IPS-NIHi7 (cell line): ENCODE measurements at regions not wholly inside any gene's neighbourhood (a gene's known extent, or its start where the extent isn't known, plus 50 kb on each side); places are given as distances from the start of the nearest gene placed in this dataset.
"Not testable (repeated sequence)": the region's sequence is repeated elsewhere in the genome, so short reads cannot be mapped to it uniquely, and the experiment has no call there.

Source experiments
- DNase-seq: peaks from one replicate; pipeline ENCODE4 v3.0.0; 2012; ENCODE audit warnings: mixed read lengths; ENCODE audit errors: extremely low spot score

DNA sequence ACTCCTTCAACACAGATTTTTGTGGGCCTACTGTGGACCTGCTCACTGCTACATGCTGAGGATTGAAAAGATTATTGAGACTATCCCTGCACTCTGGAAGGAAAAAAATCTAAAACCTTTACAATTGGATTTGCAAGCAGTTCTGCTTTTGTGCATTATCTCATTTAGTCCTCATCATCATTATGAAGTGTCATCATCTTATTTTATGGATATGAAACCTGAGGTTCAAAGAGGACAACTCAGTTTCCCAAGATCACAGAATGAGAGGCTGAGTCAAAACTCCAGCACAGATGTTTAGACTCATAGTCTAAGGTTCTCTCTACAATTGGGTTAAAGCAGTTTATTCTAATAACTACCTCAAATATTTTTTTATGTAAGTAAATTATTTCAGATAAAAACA is 160.2 kb upstream of the MARCKS start:
- DNase-seq: no peak

DNA sequence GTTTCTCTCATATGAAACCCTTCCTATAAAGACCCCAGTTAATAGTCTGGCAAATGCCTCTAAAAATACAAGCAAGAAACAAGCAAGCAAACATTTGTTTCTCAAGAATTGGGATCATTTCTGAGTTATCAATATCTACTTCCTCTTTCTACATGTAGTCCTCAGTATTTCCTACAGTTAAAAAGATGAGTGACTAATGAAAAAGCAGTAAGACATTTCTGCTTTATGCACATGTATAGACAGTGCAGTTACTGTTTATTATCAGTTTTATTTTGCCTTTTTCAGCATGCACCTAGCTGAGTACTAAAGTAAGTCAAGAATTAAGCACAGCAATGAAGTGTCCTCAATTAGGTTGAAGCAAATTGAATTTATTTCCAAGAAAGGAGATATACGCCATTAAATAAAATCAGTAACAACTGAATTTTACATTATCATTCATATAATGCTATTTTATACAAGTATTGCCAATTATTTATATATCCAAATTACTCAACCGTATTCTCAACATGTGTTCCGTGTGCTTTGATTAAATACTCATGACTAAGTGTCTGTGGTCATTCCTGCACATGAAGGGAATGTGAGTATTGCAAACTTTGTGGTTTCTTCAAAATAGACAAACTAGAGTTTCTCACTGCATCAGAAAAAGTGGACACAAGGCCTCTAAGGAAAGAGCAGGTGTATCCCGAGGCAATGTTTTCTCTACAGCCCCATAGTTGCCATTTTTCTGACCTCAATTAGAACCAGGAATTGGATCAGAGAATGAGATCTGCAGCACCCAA is 159.3 kb upstream of the MARCKS start:
- no peak for DNase-seq

DNA sequence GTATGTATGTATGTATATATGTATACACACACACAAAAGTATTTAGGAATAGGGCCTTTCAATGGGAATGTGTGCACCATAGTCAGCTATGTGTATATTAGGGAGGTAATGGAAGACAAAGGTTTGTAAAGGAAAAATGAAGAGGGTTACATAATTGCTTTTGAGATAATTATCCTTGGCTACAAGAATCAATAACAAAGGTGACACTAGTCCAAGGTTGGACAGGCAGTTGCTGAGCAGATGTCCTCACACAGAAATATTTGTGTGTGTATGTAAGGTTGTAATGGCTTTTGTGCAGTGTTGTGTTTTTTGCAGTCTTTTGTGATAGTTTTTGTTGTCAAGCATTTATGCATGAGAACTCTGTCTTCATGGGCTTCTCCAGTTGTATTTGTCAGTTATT is 157.9 kb upstream of the MARCKS start:
- no peak for DNase-seq

DNA sequence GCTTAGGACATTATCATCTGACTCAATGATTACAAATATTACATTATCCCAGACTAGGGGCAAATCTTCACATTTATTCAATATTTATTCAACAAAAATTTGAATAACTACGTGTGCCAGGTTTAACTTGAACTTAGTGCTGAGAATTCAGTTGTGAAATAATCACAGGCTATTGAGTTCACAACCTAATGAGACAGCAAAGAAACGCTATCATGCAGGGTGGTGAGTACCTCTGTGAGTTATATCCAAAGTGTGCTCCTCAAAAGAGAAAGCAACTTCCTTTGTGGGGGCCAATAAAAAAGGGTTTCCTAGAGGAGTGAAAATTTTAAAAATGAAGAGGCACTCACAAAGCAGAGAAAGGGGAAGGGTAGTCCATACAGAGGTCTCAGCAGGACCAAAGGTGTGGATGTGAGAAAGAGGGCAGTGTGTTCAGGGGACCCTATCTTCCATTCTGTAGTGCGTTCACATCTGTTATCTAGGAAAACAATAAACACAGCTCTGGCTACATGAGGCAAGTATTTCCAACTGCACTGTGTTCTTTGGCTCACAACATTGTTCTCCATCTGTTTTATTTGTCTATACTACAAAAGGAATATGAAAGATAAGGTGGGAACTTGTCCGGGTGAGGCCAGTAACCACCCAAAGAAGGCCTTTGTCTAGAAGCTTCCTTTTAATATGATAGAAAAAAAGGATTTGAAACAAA is 155.4 kb upstream of the MARCKS start:
- DNase-seq: no peak

DNA sequence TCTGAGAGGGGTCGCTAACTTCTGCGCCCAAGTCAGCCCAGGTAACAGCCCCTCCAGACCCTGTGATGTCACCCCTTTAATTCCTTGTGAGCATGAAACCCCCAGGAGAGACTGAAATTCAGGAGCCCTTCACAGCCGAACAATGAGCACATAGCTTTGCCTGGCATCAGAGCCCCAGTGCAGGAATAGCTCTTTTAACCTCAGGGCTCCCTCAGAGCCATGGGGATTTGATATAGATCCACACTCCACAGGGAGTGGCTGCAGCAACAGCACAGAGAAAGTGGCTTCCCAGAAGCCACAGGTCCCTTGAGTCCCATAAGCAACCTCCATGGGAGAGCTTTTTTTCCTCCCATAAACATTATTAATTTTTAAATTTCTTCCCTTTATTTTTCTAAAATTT is 150.0 kb upstream of the MARCKS start:
- DNase-seq: no peak

DNA sequence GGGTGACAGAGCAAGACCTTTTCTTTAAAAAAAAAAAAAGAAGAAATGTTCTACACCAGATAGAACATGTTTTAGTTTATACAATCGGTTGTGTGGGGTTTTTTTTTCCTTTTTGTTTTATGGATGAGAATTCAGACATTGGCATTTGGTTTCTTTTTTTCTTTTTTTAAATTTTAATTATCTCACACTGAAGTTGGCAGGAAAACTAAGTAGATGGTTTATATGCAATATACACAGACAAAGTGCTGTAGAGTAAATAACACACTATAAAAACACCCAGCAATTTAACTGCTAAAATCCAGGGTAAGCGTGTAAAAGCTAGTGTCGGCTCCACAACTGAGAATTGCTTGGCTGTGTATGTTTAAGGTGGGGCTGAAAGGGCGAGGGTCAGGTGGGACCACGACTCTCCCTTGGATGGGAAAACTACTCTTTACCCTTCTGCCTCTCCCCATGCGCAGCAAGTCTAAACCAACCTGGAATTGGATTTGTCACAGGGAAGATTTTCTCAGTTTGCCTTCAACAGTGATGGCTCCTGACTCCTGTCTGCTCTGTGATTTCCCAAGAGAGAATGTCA is 147.1 kb upstream of the MARCKS start:
- DNase-seq: no peak

DNA sequence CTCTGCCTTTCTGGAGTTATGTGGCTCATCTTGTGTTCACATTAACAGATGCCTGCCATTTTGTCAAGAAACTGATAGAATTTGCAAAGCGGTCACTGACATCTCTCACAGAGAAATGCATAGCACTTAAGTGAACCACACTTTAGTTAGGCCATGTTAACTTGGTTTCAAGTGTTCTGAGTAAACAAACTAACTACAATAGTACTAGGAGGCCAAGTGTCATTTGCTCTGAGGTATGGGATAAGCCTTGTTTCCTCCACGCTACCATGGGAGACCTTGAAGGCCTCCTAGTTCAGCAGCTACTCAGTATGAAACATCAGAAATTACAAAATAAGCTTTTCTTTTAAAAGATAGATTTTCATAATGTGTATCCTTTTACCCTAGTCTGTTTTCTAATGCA is 143.5 kb upstream of the MARCKS start:
- DNase-seq: no peak

DNA sequence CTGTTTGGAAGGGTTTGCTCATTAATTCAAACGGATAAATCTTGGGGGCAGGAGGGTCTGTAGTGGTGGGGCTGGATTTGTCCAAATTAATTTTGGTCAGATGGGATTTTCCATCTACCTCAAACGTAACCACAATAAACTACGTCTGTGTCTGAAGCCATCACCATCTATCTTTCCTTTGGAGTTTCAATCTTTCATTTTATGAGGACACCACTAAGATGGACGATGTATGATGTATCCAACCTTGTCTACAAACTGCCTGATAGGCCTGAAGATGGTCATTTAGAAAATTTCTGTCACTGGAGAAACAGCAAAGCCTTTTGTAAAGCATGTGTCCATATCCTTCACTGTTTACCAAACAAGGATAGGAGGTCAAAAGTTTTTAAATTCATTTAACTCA is 138.6 kb upstream of the MARCKS start:
- DNase-seq: no peak

DNA sequence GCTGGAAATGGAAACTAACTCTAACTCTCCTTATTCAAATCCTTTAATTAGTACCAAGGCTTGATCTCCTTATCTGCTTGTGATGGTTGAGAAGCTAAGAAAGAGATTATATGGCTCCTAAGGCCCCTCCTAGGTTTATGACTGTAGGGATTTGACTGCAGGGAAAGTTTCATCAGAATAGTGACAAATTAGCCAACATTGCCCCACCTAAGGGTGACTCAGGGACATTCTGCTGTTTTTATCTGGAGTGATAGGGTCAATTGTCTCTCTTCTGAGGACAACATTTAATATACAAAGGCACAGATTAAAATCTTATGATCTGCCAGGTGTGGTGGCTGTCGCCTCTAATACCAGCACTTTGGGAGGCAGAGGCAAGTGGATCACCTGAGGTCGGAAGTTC is 138.1 kb upstream of the MARCKS start:
- DNase-seq: no peak

DNA sequence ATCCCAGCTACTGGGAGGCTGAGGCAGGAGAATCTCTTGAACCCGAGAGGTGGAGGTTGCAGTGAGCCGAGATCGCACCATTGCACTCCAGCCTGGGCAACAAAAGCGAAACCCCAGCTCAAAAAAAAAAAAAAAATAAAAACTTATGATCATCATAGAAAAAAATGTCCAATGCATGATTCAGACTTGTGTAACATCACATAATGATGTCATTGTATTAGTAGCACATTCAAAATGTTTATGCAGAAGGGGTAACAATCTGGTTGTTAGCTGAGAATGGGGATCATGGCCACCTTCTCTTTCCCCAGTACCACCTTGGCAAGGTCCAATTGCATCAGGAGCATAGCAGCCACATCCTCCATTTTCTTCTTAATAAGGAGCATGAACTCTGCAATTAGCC is 137.6 kb upstream of the MARCKS start:
- DNase-seq: no peak

DNA sequence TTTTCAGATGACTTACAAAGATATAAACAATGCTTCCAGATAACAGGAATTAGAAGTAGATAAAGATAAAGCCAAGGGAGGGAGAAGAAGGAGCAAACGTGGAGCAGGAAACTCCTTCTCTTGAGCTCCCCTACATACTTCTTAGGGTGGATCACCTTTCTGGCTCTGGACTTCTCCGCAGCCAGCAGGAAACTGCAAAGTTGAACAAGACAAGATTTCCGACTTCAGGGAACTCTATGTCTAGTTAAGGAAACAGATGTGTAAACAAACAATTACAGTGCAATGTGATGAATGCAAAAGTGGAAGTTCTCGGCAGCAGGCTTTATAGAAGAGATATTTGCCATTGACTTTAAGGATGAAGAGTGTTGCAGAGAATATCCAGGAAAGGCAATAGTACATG is 134.0 kb upstream of the MARCKS start:
- DNase-seq: no peak

DNA sequence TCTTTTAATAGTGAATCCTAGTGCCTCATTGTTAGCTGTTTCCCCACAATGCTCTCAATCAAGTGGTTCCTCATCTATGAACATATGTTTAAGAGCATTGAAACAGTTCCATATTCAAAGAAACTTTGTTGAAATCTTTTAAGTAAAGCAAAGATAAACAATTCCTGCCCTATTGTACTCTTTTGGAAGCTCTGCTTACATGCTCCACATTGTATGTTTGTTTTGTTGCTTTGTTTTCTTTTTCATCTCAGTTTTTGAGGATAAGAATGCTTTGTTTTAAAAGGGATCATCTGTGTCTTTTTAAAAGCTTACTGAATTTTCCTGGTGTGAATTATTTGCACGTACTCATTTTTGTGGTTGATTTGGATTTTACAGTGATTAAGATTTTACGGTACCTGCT is 132.2 kb upstream of the MARCKS start:
- not testable (repeated sequence) for DNase-seq

DNA sequence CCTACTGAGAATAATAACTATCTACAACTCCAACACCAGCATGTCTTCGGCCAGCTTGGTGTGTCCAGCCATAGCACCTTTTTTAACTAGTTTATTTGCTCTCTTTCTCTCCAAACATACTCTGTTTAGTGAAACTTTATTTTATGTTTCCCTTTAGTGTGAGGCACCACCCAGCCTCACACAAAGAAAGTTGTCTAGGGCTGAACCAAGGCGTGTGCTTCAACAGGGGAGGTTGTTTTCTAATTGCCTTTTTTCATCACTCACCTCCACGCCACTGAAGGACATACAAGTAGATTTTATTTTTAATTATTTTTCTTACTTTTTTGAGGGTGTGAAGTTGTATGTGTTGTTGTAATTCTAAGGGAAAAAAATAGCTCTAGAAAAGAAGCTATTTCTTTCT is 125.6 kb upstream of the MARCKS start:
- DNase-seq: no peak

DNA sequence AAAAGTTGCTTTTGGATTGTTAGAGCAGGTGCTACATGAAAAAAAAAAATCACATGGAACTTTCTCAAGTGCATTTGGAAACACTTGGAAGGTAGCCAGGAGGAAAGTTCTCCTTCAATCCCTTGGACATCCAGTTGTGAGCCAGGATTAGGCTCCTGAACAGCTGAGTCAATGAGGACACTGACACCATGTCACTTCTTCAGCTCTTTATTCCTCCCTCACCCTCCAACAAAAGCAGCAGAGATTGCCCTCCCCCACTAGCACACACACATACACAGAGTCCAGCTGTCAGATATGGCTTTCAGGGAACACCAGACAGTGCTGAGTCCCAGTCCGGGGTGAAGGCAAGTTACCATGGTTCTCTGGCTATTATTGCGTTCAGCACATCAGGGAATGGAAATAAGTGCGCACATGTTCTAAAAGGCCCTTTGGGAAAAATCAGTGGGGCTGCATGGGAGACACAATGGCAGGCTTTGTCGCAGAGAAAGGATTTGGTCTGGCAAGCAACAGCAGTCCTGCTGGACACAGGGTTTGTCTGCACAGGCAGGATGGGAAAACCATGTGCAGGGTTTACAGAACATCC is 124.7 kb upstream of the MARCKS start:
- DNase-seq: no peak

DNA sequence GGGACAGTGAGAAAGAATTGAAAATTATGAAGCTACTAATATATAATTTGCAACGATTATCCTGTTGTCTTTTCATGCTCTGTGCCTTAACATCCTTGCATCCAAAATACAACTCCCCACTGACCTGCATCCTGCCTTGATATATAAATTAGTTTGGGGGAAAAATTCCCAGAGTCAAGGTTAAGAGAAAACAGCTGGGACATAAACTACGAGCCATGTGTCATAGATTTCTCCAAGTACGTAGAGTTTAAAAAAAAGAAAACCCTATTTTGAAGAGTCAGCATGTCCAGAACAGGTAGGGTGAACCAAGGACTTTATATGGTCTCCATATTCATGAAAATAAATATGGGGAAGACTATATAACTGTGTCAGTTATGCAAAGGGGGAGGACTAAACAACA is 123.8 kb upstream of the MARCKS start:
- DNase-seq: no peak

DNA sequence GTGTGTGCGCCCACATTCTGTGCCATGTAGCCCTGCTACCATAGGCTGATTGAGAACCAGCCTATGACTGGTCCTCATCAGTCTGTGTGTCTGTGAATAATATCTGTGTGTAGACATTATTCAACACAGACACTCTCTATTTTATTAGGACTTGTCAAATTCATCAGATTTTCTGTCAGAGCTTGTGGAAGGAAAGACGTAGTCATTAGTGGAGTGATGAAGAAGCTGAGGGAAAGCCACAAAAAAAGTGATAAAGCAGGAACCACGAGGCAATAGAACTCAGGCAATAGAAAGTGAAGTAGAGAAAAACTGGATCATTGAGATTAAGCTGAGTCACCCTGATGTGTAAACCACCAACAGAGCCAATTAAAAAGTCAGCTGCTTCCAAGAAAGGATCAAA is 122.2 kb upstream of the MARCKS start:
- no peak for DNase-seq

DNA sequence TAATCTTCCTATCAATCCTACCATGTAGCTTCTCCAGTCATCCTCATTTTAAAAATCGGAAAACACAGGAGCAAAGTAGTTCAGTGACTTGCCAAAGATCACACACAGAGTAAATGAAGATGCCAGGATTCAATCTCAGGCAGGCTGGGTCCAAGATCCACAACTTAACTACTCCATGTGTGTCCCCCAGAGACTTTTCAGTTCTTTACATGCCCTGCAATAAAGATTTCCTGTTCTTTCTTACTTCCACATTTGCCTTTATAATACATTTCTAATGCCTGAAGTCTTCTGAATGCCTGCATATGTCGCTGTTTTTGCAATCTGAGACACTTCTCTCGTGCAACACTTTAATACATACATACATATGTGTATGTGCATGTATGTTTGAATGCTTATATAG is 121.7 kb upstream of the MARCKS start:
- DNase-seq: no peak

DNA sequence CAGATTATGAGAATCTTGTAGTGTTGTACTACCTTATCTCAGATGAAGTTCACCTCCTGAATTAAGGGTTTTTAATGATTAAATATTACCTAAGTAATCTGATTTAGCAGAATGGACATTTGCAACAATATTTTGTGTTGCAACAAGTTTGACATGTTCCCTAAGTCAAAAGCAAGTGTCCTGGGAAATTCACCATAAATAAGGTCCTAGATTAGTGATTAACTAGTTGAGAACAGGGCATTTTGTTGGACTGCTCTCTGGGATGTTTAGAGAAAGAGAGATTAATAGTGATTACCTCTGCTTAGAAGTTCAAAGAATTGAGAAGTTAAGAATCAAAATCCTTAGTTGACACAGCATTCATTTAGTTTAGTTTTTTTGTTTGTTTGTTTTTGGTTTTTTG is 120.2 kb upstream of the MARCKS start:
- DNase-seq: no peak

DNA sequence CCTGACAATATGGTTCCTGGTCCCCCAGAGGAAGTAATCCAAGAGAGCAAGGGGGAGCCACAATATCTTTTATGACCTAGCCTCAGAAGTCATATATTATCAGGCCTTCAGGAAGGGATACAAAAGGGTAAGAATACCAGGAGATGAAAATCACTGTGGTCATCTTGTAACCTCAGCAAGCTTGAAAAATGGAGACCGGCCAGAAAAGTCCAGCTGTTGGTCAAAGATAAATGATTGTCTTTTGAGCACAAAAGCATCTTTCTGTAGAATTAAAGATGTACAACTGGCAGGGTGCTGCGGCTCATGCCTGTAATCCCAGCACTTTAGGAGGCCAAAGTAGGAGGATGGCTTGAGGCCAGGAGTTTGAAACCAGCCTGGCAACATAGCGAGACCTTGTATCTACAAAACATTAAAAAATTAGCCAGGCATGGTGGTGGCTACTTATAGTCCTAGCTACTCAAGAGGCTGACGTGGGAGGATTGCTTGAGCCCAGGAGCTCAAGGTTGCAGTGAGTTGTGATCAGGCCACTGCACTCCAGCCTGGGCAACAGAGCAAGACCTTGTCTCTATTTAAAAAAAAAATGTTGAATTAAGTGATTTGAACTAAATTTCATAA is 118.0 kb upstream of the MARCKS start:
- DNase-seq: no peak

DNA sequence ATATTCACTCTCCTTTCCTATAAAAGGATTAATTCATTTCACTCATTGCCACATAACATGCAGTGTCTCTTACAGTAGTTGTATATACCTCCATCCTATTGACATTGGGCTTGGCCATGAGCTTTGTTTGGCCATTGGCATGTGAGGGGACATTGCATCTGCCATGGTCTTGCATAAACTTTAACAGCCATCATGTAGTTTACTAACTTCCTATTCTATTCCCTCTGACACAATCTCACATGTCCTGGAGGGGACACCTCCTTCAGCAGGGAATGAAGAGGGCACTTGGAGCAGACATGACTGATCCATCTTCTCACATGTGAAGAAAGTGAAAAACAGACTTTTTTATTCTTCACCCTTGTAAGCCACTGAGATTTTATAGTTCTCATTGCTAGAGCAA is 115.5 kb upstream of the MARCKS start:
- DNase-seq: no peak

DNA sequence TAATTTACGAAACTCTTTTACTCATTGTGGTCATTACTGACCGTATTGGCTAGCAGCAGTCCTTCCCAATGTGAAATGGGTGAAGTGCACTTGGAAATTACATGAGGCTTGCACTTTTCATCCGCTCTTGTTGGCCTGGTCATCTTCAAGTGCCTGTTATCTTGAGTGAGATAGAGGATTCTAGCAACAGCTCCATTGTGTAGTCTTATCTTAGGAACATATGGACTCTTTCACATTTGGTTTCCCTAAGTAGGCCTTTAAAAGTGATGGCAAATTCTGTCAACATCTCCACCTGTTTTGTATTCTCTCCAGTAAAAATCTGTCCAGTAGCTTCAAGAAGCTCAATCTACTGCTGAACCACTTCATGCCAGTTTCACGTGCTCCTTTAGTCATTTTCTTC is 114.8 kb upstream of the MARCKS start:
- DNase-seq: no peak

DNA sequence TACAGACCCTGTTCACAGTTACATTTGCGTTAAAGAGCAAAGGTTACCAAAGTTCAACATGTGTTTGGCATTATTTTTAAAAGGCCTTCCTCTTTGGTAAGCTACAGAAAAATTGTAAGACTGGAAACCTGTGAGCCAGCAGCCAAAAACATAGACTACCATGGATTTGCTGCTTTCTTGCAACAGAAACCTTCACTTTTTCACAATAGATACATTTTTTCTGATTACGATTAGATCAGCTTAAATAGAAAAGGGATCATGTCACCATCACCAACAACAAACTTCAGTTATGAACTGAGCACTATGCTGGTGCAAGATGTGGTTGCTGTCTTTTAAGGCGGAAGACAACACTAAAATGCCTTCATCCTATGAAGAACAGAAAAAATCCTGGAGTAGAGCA is 112.3 kb upstream of the MARCKS start:
- DNase-seq: no peak
